Glomerular endothelial cell (primary cell): ENCODE measurements at regions not wholly inside any gene's neighbourhood (a gene's known extent, or its start where the extent isn't known, plus 50 kb on each side); places are given as distances from the start of the nearest gene placed in this dataset.

Source experiments
- DNase-seq: peaks from one replicate; pipeline ENCODE4 v3.0.0-alpha.2; 2011; ENCODE audit warnings: low read depth, low spot score; ENCODE audit errors: extremely low read depth

- no peak for DNase-seq
Measured at GRCh38 chr3:127405791-127406190, 117.9 kb upstream of the PRR20G start.

GRCh38 chr3:127405010-127405598 is 117.3 kb upstream of the PRR20G start:
- no peak for DNase-seq

GRCh38 chr3:127404221-127405009 is 116.6 kb upstream of the PRR20G start:
- no peak for DNase-seq

GRCh38 chr3:127403795-127404194 is 115.9 kb upstream of the PRR20G start:
- DNase-seq: no peak

DNA sequence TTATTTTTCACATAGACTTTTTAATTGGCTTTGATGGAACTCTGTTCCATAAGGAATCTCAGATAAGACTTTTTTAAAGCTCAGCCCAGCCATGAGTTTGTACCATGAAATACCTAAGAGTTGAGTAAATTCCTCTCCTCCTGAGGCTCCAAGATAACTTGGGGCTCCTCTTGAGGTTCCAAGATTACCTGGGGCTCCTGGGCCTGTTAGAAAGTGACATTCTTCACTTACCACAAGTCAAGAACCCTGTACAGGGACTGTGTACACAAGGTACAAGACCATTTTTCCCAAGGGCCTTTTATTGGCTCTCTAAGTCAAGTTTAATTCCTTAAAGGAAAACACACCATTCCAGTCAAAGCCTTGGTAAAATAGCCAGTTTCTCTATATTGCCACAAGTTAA is 111.3 kb upstream of the PRR20G start:
- no peak for DNase-seq

DNA sequence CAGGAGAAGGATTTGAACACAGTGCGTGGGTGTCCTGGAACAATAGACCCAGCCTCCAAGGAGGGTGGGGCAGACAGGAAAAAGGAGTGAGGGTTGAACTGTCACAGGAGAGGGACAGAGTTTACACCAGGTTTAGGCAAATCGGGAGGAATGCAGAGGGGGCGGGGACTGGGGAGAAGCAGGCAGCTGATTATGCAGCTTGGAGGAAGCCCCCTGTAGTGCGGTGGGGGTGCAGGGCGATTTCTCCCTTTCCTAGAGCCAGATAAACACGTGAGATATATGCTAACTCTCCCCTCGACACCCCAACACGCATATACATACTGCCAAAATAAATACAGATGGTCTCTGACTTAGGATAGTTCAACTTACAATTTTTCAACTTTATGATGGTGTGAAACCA is 108.6 kb upstream of the PRR20G start:
- no peak for DNase-seq

- DNase-seq: no peak
Measured at GRCh38 chr3:127395663-127396355, 108.0 kb upstream of the PRR20G start.

DNA sequence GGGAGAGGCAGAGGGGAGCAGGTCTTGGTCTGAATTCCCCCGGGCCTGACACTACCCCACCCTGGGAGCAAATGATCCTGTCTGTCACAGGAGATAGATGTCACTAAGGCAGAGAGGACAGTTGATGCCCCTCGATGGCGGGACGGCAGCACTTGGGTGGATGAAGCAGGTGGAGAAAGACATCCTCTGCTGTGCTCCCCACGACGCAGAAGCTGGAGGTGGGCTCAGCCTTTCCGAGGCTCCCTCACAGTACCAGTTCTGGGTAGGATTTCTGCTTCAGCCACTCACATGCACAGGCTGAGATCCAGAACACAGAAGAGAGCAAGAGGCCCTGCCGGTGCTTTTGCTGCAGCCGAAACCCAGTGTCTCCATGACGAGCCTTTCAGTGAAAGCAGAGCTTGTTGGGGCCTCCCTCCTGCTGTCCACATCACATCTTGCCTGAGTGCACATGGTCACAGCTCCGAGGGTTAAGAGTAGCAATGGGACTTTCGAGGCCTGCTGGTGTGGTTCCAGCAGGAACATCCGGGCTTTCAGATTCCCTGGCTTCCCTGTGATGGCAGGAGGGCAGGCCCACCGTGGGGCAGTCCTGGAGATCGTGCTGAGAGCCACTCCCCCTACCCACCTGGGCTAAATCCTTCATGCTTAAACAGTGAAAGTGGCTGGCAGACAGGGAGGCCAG is 107.3 kb upstream of the PRR20G start:
- no peak for DNase-seq

DNA sequence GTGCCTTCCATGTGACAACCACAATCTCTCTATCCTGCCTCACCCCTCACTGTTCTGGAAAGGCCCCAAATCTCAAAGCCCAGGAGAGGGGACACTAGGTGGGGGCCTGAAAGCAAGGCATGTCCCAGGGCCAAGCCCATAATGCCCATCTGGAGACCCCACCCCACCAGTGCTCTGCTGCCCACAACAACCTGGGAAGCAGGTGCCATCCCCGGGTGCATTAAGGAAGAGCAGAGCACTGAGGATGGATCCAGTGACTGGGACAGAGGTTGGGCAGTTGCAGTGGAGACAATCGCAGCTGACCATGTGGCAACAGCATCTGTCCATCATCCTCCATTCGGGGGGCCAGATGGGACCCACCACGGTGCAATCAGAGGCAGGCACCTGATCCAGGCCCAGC is 106.2 kb upstream of the PRR20G start:
- no peak for DNase-seq

DNA sequence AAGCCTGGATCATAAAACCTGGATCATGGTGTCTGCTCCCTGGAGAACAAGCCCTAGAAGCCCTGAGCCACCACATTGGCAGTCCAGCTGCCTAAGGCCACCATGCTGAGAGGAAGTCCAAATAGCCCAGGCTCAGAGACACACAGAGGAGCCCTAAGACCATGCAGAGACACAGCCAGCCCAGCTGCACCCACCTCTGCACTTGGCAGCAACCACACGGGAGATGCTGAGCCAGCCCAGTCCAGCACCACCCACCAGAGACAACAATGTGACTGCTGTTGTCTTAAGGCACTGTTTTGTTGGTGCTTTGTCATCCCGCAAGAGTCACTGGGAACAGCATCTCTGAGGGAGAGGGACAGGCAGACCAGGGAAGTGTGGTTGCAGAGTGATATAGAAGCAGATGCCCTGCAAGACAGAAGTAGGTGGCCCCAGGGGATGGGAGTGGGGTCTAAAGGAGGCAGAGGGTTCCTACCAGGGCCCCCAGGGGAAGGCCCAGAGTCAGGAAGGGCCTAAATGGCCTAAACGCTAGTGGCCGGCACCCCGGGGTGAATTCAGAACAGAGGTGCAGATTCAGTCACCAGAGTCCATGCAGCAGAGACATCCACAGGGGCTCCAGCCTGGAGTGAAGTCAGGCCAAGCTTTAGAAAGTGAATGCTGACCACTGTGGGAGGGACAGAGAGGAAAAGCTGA is 105.4 kb upstream of the PRR20G start:
- no peak for DNase-seq

DNA sequence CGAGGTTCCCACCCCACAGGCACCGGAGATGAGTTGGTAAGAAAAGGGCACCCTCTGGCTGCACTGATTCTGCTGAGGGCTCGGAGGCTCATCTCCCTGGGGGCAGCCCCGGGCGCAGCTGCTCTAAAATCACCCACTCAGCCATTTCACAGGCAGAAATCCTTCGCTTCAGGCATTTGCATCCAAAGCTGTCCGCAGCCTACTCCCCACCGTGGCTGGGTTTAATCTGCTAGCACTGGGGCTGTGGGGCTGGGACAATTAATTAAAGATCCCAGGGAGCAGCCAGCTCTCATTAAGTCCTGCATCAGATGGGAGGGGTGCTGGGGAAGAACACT is 104.3 kb upstream of the PRR20G start:
- no peak for DNase-seq

DNA sequence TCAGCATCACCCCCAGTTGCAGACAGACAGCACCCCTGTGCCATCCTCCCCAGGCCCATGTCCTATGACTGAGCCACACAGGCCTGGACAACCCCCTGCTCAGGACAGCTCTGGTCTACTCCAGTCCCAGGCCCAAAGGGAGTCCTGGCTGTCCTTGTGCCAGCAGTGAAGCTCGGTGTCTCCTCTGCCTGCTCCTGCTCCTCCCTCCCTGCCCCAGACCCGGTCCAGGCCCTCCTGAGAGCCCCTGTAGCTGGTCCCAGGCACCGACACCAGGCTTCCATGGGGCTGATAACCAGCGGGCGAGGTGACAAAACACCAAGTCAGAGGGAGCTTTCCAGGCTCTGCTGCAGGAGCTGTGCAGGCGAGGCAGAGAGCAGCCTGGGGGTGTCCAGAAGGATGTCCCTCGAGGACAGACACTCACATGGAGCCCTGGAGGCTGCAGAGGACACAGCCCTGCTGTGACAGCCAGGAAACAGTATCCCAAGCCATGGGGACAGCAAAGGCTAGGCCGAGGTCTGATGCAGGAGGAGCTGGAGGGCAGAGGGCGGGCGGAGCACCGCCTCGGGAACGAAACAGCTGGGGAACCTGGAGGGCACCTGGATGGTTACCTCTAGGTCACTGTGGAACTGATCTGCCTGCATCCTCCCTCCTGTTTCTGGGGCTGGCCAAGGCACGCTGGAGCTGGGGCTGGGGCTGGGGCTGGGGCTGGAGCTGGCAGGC is 103.8 kb upstream of the PRR20G start:
- no peak for DNase-seq

GRCh38 chr3:127390365-127391025 is 102.6 kb upstream of the PRR20G start:
- DNase-seq: no peak

DNA sequence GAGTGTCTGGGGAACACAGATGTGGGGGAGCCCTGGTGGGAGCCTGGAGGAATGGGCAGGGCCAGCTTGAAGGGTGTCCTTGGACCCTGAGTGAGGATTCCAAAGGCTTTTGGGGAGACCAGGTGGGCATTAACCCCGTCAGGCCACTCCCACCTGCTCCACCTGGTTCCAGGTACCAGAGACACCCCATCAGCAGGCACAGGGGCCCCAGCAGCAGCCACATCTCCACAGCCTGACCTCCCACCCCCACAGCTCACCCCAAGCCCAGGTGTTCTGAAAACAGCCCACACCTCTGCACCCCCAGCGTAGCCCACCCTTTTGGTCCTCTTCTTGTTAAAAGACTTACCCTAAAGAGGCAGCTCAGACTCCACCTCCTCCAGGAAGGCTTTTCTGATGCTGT is 102.1 kb upstream of the PRR20G start:
- no peak for DNase-seq

DNA sequence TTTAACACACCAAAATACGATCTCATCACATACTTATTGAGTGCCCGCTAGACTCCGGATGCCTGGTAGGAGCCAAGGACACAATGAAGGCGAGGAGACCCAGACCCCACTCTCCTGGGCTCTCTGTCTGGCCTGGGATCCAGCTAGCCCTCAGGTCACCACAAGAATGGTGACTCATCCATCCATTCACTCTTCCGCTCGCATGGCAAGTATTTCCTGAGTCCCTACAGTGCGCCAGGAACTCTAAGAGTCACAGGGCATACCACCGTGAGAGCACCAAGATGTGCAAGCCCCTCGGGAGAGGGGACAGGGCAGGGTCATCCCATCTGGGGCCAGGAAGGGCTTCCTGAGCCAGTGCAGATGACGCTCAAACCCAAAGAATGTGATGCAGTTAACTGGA is 101.6 kb upstream of the PRR20G start:
- no peak for DNase-seq

DNA sequence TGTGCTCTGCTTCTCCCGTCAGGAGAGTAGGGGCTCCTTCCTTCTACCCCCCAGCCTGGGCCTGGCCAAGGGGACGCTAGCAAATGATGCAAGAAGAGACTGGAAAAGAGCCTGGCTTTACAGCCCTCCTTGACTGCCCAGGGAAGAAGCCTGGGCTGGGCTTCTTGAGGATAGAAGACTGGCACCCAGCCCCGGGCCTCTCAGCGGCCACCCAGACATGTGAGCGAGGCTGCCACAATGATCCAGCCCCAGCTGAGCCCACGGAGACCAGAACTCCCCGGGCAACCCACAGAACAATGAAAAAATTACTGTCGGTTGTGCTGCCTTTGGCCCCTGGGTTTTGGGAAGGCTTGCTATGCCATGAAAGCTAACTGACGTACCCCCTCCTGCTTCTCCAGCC is 100.6 kb upstream of the PRR20G start:
- no peak for DNase-seq

GRCh38 chr3:127387556-127388153 is 99.8 kb upstream of the PRR20G start:
- no peak for DNase-seq

- DNase-seq: no peak
Measured at GRCh38 chr3:127387119-127387518, 99.3 kb upstream of the PRR20G start.

- DNase-seq: no peak
Measured at GRCh38 chr3:127386490-127386889, 98.6 kb upstream of the PRR20G start.

DNA sequence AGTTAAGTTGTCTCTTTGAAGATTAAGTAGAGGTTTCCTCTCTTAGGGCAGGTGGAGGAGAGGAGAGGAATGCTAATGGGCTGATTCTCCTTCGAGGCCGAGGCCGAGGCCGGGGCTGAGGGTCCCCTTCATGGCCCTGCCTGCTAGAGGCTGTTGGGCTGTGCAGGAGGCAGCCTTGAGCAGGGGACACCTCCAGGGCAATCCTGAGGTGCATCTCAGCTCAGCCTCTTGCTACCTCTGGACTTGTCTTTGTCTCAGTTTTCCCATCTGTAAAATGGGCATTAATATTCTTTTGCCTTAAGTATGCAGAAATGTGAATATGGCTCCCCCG is 97.7 kb upstream of the PRR20G start:
- no peak for DNase-seq
